ENCODE measurements at regions not wholly inside any gene's neighbourhood (a gene's known extent, or its start where the extent isn't known, plus 50 kb on each side); places are given as distances from the start of the nearest gene placed in this dataset.

DNA sequence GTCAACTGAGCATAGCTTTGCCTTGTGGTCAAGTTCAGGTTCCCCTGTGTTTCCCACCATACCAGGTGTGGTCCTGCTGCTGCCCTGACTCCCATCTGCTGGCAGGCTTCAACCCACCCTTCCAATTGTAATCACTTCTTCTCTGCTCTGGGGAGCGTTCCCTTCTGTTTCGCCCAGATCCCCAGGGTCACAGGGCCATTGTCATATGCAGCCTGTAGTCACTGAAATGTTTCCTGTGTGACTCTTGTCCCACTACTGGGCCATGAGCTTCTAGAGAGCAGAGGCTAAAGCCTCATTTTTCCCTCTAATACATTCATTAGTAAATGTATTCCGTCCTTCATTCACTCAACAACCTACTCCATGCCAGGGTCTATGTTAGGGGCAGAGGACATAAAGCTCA, 75.0 kb upstream of the LAPTM4A start:
- Histone ChIP-seq H3K27ac (ENCODE audit: low read depth in 1 of 2, low read length in 2 of 2) (no peak overlapping the region), H3K27me3 (ENCODE audit: control insufficient read depth in 1 of 2, insufficient read depth in 2 of 2, low read length in 1 of 2) (no peaks in the 10 kb centered on the region), H3K4me1 (ENCODE audit: control insufficient read depth in 1 of 2, insufficient read depth in 2 of 2, low read length in 2 of 2) (no peaks in the 10 kb centered on the region), H3K9me3 (ENCODE audit: control insufficient read depth, low read length) (no peaks in the 10 kb centered on the region), H3K36me3 (ENCODE audit: control insufficient read depth in 1 of 2, insufficient read depth in 2 of 2, low read length in 1 of 2) (no peaks in the 10 kb centered on the region), H3K4me3 (ENCODE audit: low read length in 2 of 2) (no peak overlapping the region)
- DNase-seq (no peak), ATAC-seq (ENCODE audit: low FRiP score) (no peak)
- intact Hi-C loops (cut with DNase I), result no loop called here
- WGBS, 2 donors, result 97 to 98% methylated on average over 3 of the region's 3 CpGs

DNA sequence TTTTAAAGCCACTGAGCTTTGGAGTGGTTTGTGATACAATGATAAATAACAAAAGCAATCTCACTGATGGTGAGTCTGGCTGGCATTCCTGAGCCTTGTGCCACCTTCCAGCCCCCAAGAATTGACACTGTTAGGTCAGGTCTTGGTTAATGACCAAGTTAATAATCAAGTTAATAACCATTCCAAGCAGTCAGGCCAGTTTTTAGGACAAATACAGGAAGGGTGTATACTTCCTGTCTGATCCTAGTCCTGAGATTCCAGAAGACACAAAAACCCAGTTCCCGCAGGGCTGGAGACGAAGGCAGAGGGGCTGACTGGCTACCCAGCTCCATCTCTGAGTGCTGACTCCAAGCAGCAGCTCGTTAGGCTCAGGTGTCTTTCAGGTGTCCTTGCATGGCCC, 74.6 kb upstream of the LAPTM4A start:
- Histone ChIP-seq H3K27ac (ENCODE audit: low read depth in 1 of 2, low read length in 2 of 2) (no peak overlapping the region), H3K4me3 (ENCODE audit: low read length in 2 of 2) (no peak overlapping the region), H3K27me3 (ENCODE audit: control insufficient read depth in 1 of 2, insufficient read depth in 2 of 2, low read length in 1 of 2) (no peaks in the 10 kb centered on the region), H3K4me1 (ENCODE audit: control insufficient read depth in 1 of 2, insufficient read depth in 2 of 2, low read length in 2 of 2) (no peaks in the 10 kb centered on the region), H3K36me3 (ENCODE audit: control insufficient read depth in 1 of 2, insufficient read depth in 2 of 2, low read length in 1 of 2) (no peaks in the 10 kb centered on the region), H3K9me3 (ENCODE audit: control insufficient read depth, low read length) (no peaks in the 10 kb centered on the region)
- intact Hi-C loops (cut with DNase I), result no loop called here
- ATAC-seq (ENCODE audit: low FRiP score), result no peak
- WGBS, 2 donors, result 89% methylated on average over 3 of the region's 3 CpGs
- no peak for DNase-seq

DNA sequence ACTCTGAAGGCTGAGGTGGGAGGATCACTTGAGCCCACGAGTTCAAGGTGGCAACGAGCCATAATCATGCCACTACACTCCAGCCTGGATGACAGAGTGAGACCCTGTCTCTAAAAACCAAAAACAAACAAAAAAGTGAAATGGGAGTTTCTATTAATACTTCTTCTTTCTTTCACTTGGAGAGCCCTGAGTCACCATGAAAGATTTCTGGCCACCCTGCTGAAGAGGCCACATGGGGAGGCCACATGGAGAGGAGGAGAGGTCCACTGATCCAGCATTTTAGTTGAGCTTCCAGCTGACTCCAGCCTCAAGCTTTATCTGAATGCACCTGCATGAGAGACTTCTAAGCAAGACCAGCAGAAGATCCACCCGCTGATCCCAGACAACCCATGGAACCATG, 74.2 kb upstream of the LAPTM4A start:
- Histone ChIP-seq H3K9me3 (ENCODE audit: control insufficient read depth, low read length) (no peaks in the 10 kb centered on the region), H3K27ac (ENCODE audit: low read depth in 1 of 2, low read length in 2 of 2) (no peak overlapping the region), H3K27me3 (ENCODE audit: control insufficient read depth in 1 of 2, insufficient read depth in 2 of 2, low read length in 1 of 2) (no peaks in the 10 kb centered on the region), H3K4me1 (ENCODE audit: control insufficient read depth in 1 of 2, insufficient read depth in 2 of 2, low read length in 2 of 2) (no peaks in the 10 kb centered on the region), H3K4me3 (ENCODE audit: low read length in 2 of 2) (no peak overlapping the region), H3K36me3 (ENCODE audit: control insufficient read depth in 1 of 2, insufficient read depth in 2 of 2, low read length in 1 of 2) (no peaks in the 10 kb centered on the region)
- WGBS, 2 donors, result 65% methylated on average over 3 of the region's 3 CpGs
- ATAC-seq (ENCODE audit: low FRiP score), result no peak
- no peak for DNase-seq
- intact Hi-C loops (cut with DNase I), result no loop called here

DNA sequence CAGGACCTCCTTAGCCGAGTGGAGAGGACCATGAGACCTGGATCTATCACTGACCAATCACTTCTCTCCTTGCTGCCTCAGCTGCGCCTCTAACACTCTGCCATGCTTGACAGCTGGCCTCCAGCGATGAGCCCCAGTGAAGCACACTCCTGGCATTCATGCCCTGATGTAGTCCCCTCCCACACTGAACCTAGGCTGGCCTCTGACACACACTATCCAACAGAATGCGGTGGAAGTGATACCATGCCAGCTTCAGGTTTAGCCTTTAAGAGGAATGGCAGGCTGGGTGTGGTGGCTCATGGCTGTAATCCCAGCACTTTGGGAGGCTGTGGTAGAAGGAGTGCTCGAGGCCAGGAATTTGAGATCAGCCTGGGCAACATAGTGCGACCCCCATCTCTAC, 73.7 kb upstream of the LAPTM4A start:
- intact Hi-C loops (cut with DNase I), result no loop called here
- H3K4me1 ChIP-seq (ENCODE audit: control insufficient read depth in 1 of 2, insufficient read depth in 2 of 2, low read length in 2 of 2), result no peaks in the 10 kb centered on the region
- no peaks in the 10 kb centered on the region for H3K9me3 ChIP-seq (ENCODE audit: control insufficient read depth, low read length)
- H3K27me3 ChIP-seq (ENCODE audit: control insufficient read depth in 1 of 2, insufficient read depth in 2 of 2, low read length in 1 of 2), result no peaks in the 10 kb centered on the region
- WGBS, 2 donors, result 83 to 87% methylated on average over 6 of the region's 6 CpGs
- no peak for ATAC-seq (ENCODE audit: low FRiP score)
- no peak for DNase-seq
- H3K36me3 ChIP-seq (ENCODE audit: control insufficient read depth in 1 of 2, insufficient read depth in 2 of 2, low read length in 1 of 2), result no peaks in the 10 kb centered on the region
- no peak overlapping the region for H3K4me3 ChIP-seq (ENCODE audit: low read length in 2 of 2)
- no peak overlapping the region for H3K27ac ChIP-seq (ENCODE audit: low read depth in 1 of 2, low read length in 2 of 2)

DNA sequence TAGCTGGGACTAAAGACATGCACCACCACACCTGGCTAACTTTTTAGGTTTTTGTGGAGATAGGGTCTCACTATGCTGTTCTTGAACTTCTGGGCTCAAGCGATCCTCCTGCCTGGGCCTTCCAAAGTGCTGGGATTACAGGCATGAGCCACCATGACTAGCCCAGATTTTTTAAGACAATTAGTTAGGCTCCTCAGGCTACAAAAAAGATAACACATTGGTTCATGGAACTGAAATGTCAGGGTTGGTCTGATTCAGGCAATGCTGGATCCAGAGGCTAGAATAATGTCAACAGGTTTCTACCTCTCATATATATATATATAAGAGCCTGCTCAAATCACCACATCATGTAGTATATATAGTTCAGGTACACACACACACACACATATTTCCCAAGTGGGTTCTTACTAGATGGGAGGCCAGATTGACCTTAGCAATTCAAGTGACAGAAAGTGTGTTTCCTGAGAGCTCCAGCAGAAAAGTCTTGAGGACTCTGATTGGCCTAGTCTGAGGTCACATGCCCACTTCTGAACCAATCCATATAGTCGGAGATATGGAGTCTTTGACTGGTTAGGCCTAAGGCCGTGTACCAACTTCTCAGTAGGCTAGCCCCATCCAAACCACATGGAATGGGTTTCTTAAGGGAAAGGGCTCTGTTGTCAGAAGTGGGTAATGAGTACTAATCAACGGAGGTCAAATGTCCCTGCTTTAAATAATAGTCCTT, 72.6 kb upstream of the LAPTM4A start:
- intact Hi-C loops (cut with DNase I), result no loop called here
- no peak for ATAC-seq (ENCODE audit: low FRiP score)
- 82 to 84% methylated on average over 4 of the region's 4 CpGs for WGBS, 2 donors
- Histone ChIP-seq H3K27ac (ENCODE audit: low read depth in 1 of 2, low read length in 2 of 2) (no peak overlapping the region), H3K27me3 (ENCODE audit: control insufficient read depth in 1 of 2, insufficient read depth in 2 of 2, low read length in 1 of 2) (no peaks in the 10 kb centered on the region), H3K36me3 (ENCODE audit: control insufficient read depth in 1 of 2, insufficient read depth in 2 of 2, low read length in 1 of 2) (no peaks in the 10 kb centered on the region), H3K4me1 (ENCODE audit: control insufficient read depth in 1 of 2, insufficient read depth in 2 of 2, low read length in 2 of 2) (no peaks in the 10 kb centered on the region), H3K4me3 (ENCODE audit: low read length in 2 of 2) (no peak overlapping the region), H3K9me3 (ENCODE audit: control insufficient read depth, low read length) (no peaks in the 10 kb centered on the region)
- no peak for DNase-seq

DNA sequence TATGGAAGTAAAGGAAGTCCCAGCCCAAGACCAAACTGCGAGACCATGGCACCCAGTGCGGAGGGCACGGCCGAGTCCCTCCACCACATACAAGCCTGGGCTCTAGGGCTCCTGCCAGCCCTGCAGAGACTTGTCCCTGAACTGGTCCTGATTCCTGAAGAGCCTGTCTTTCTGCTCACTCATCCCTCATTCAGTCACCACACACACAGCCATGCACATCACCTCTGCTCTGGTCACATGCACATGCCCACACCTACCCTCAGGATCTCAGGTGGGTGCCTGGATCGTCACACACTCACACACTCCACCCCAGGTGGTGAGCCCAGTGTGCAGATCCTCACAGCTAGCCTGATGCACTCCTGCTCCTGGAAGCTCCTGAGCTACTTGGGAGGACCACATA, 71.4 kb upstream of the LAPTM4A start:
- H3K4me3 ChIP-seq (ENCODE audit: low read length in 2 of 2), result no peak overlapping the region
- DNase-seq (no peak), ATAC-seq (ENCODE audit: low FRiP score) (no peak)
- intact Hi-C loops (cut with DNase I), result no loop called here
- H3K4me1 ChIP-seq (ENCODE audit: control insufficient read depth in 1 of 2, insufficient read depth in 2 of 2, low read length in 2 of 2), result no peaks in the 10 kb centered on the region
- H3K36me3 ChIP-seq (ENCODE audit: control insufficient read depth in 1 of 2, insufficient read depth in 2 of 2, low read length in 1 of 2), result no peaks in the 10 kb centered on the region
- no peaks in the 10 kb centered on the region for H3K9me3 ChIP-seq (ENCODE audit: control insufficient read depth, low read length)
- H3K27me3 ChIP-seq (ENCODE audit: control insufficient read depth in 1 of 2, insufficient read depth in 2 of 2, low read length in 1 of 2), result no peaks in the 10 kb centered on the region
- no peak overlapping the region for H3K27ac ChIP-seq (ENCODE audit: low read depth in 1 of 2, low read length in 2 of 2)
- WGBS, 2 donors, result 94 to 95% methylated on average over 5 of the region's 5 CpGs

DNA sequence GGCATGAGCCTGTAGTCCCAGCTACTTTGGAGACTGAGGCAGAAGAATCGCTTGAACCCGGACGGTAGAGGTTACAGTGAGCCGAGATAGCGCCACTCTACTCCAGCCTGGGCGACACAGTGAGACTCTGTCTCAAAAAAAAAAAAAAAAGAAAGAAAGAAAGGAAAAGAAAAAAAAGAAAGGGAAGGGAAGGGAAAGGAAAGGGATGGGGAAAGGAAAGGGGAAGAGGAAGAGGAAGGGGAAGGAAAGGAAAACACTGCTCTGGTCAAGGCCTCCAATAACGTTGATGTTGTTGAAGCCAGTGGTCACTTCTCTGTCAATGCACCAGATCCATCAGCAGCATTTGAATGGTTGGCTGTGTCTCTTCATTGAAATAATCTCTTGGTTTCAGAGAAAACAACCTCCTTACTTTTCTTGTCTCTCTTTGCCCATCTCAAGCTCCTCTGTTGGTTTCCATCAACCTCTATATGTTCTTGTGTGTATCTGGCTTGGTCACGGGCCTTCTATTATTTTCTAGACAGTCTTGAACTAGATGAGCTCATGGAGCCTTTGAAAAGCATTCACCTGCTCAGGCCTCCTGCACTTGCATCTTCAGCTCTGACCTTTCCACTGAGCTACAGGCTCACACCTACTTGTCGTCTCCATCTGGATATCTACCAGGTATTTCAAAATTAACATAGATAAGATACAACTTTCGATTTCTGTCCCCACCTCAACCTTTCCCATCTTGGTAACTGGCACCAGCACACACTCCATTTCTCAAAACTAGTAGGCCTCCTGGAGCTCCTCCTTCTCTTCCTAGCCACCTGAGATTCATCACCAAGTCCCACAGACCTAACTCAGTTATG, 69.4 kb upstream of the LAPTM4A start:
- intact Hi-C loops (cut with DNase I), result no loop called here
- no peak overlapping the region for H3K27ac ChIP-seq (ENCODE audit: low read depth in 1 of 2, low read length in 2 of 2)
- no peak for ATAC-seq (ENCODE audit: low FRiP score)

DNA sequence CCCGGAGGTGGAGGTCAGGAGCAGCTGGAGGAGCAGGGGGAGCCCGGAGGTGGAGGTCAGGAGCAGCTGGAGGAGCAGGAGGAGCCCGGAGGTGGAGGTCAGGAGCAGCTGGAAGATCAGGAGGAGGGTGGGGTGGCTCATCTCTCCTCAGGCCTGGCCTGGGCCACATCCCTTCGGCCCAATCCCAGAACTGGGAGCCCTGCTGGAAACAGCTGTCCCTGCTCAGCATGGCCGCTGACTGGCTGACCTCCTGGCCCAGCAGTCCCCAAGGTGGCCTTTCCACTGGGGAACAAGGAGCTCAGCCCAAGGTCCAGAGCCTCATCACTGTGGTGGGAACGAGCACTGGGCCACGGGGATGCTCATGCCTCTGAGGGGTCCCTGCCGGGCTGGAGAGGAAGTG, 66.6 kb upstream of the LAPTM4A start:
- no peaks in the 10 kb centered on the region for H3K4me1 ChIP-seq (ENCODE audit: control insufficient read depth in 1 of 2, insufficient read depth in 2 of 2, low read length in 2 of 2)
- no peaks in the 10 kb centered on the region for H3K36me3 ChIP-seq (ENCODE audit: control insufficient read depth in 1 of 2, insufficient read depth in 2 of 2, low read length in 1 of 2)
- H3K27ac ChIP-seq (ENCODE audit: low read depth in 1 of 2, low read length in 2 of 2), result no peak overlapping the region
- intact Hi-C loops (cut with DNase I), result no loop called here
- no peak overlapping the region for H3K4me3 ChIP-seq (ENCODE audit: low read length in 2 of 2)
- no peak for DNase-seq
- 84 to 85% methylated on average over 8 of the region's 8 CpGs for WGBS, 2 donors
- no peak for ATAC-seq (ENCODE audit: low FRiP score)
- no peaks in the 10 kb centered on the region for H3K9me3 ChIP-seq (ENCODE audit: control insufficient read depth, low read length)
- H3K27me3 ChIP-seq (ENCODE audit: control insufficient read depth in 1 of 2, insufficient read depth in 2 of 2, low read length in 1 of 2), result no peaks in the 10 kb centered on the region

More for the DNA sequence above, 69.4 kb upstream of the LAPTM4A start:
- DNase-seq, result no peak
- Histone ChIP-seq H3K27me3 (ENCODE audit: control insufficient read depth in 1 of 2, insufficient read depth in 2 of 2, low read length in 1 of 2) (no peaks in the 10 kb centered on the region), H3K4me1 (ENCODE audit: control insufficient read depth in 1 of 2, insufficient read depth in 2 of 2, low read length in 2 of 2) (no peaks in the 10 kb centered on the region), H3K9me3 (ENCODE audit: control insufficient read depth, low read length) (no peaks in the 10 kb centered on the region), H3K4me3 (ENCODE audit: low read length in 2 of 2) (no peak overlapping the region), H3K36me3 (ENCODE audit: control insufficient read depth in 1 of 2, insufficient read depth in 2 of 2, low read length in 1 of 2) (no peaks in the 10 kb centered on the region)
- WGBS, 2 donors, result 93 to 95% methylated on average over 10 of the region's 10 CpGs

DNA sequence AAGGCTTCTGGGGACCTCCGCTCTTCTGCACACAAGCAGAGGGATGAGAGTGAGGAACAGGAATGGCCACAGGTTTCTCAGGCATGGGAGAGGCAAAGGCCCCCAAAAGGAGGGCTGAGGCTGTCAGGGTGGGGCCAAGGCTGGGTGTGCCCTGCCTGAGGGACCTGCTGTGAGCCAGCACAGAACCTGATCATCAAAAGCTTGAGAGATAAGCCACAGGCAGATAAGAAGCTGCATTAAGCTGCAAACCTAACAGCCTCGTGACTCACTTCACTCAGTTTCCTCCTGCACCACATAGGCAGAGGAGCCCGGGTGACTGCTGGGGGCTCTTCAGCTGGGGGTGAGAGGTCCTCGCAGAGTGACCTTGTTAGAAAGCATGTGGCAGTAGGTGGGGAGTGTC, 64.5 kb upstream of the LAPTM4A start:
- ATAC-seq (ENCODE audit: low FRiP score) (no peak), DNase-seq (peak in 1 of 2 donors; percentile 15)

More for the DNA sequence above, 64.5 kb upstream of the LAPTM4A start:
- Histone ChIP-seq H3K27me3 (ENCODE audit: control insufficient read depth in 1 of 2, insufficient read depth in 2 of 2, low read length in 1 of 2) (no peaks in the 10 kb centered on the region), H3K4me3 (ENCODE audit: low read length in 2 of 2) (no peak overlapping the region), H3K4me1 (ENCODE audit: control insufficient read depth in 1 of 2, insufficient read depth in 2 of 2, low read length in 2 of 2) (no peaks in the 10 kb centered on the region), H3K9me3 (ENCODE audit: control insufficient read depth, low read length) (no peaks in the 10 kb centered on the region), H3K27ac (ENCODE audit: low read depth in 1 of 2, low read length in 2 of 2) (no peak overlapping the region), H3K36me3 (ENCODE audit: control insufficient read depth in 1 of 2, insufficient read depth in 2 of 2, low read length in 1 of 2) (no peaks in the 10 kb centered on the region)
- intact Hi-C loops (cut with DNase I), result no loop called here
- 87 to 89% methylated on average over 4 of the region's 4 CpGs for WGBS, 2 donors

All from aorta (tissue), 5 donors.